ENCODE measurements at regions not wholly inside any gene's neighbourhood (a gene's known extent, or its start where the extent isn't known, plus 50 kb on each side); places are given as distances from the start of the nearest gene placed in this dataset.

DNA sequence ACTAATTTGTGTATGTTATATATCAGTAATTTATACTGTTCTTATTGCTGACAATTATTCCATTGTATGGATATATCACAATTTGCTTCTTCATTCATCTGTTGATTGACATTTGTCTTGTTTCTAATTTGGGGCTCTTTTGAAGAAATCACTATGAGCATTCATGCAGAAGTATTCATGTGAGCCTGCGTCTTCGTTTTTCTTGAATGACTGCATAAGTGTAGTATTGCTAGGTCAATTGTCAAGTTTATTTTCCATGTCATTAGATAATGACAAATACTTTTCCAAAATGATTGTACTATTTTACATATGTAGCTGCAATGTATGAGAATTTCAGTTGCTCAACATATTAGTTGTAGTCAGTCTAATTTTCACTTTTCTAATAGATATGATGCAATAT, 1796.9 kb downstream of the SLITRK5 start:
- Histone ChIP-seq H3K4me1 (replicated peaks in 1 of 2; ENCODE audit: control insufficient read depth in 2 of 2, insufficient read depth in 2 of 2, low read length in 2 of 2) (no peaks in the 10 kb centered on the region), H3K9me3 (replicated peaks; ENCODE audit: control insufficient read depth, insufficient read depth, low read depth, low read length) (no peaks in the 10 kb centered on the region), H2AFZ (ENCODE audit: low read depth, low read length) (no peak overlapping the region), H3K9me1 (ENCODE audit: control insufficient read depth, insufficient read depth, low read length) (no peaks in the 10 kb centered on the region), H3K79me2 (ENCODE audit: control insufficient read depth, insufficient read depth, low read length) (no peaks in the 10 kb centered on the region), H3K4me3 (no peak overlapping the region), H3K9ac (ENCODE audit: insufficient read depth in 1 of 2, low read depth in 2 of 2, low read length in 2 of 2) (no peak overlapping the region), H3K36me3 (ENCODE audit: control insufficient read depth, insufficient read depth, low read length) (no peaks in the 10 kb centered on the region), H3K27ac (ENCODE audit: extremely low read depth, low read depth, low read length) (no peak overlapping the region), H3K4me2 (ENCODE audit: insufficient read depth, low read length) (no peak overlapping the region), H3K27me3 (ENCODE audit: control insufficient read depth in 2 of 2, insufficient read depth in 2 of 2, low read length in 2 of 2) (no peaks in the 10 kb centered on the region), H4K20me1 (replicated peaks; ENCODE audit: control insufficient read depth, insufficient read depth, low read length) (no peaks in the 10 kb centered on the region)
- TF ChIP-seq CEBPG (CRISPR knock-in tag; IDR thresholded peaks at IDR 0.05), result no peak
- TF ChIP-seq CEBPG (tag; conservative IDR thresholded peaks at IDR 0.05 in 1 of 2, IDR thresholded peaks at IDR 0.05 in 1 of 2), result peak in 1 of 2 experiments; percentile 48; a peak in 1 of 4 replicates
- no peak for TF ChIP-seq TOE1 (IDR thresholded peaks at IDR 0.05; ENCODE audit: borderline replicate concordance)
- TF ChIP-seq TOE1 (CRISPR knock-in tag; IDR thresholded peaks at IDR 0.05; ENCODE audit: borderline replicate concordance, low read depth), result no peak
- TF ChIP-seq CEBPB (tag; IDR thresholded peaks at IDR 0.05), result no peak
- no peak for TF ChIP-seq MCM2 (IDR thresholded peaks at IDR 0.05; ENCODE audit: low read depth)
- no peak for TF ChIP-seq DIDO1 (tag; IDR thresholded peaks at IDR 0.05; ENCODE audit: low read depth)
- TF ChIP-seq HOXB6 (CRISPR knock-in tag; IDR thresholded peaks at IDR 0.05; ENCODE audit: borderline replicate concordance), result no peak
- FAIRE-seq (no peak), DNase-seq (ENCODE audit: extremely low read depth in 1 of 4, low spot score in 3 of 4) (no peak), ATAC-seq (no peak)
- 5% methylated on average over 2 of the region's 2 CpGs for WGBS (ENCODE audit: insufficient coverage, low coverage, missing lambda C conversion rate)
- intact Hi-C loops (cut with micrococcal nuclease) (no loop called here), in situ Hi-C loops (cut with MboI) (no loop called here)
- CTCF ChIA-PET (ENCODE audit: low intra/inter-chr PET ratio), result no interaction called here
- POLR2A ChIA-PET, result no interaction called here
- no TSS peak for BruUV-seq (replicated peaks)

DNA sequence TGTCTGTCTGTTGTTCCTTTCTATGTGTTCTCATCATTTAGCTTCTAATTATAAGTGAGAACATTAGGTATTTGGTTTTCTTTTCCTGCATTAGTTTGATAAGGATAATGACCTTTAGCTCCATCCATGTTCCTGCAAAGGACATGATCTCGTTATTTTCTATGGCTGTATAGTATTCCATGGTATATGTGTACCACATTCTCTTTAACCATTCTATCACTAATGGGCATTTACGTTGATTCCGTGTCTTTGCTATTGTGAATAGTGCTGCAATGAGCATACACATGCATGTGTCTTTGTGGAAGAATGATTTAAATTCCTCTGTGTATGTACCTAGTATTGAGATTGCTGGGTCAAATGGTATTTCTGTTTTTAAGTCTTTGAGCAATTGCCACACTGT, 1799.7 kb downstream of the SLITRK5 start:
- Histone ChIP-seq H2AFZ (ENCODE audit: low read depth, low read length) (no peak overlapping the region), H3K9ac (ENCODE audit: insufficient read depth in 1 of 2, low read depth in 2 of 2, low read length in 2 of 2) (no peak overlapping the region), H3K4me3 (no peak overlapping the region), H3K79me2 (ENCODE audit: control insufficient read depth, insufficient read depth, low read length) (no peaks in the 10 kb centered on the region), H3K9me1 (ENCODE audit: control insufficient read depth, insufficient read depth, low read length) (no peaks in the 10 kb centered on the region), H4K20me1 (replicated peaks; ENCODE audit: control insufficient read depth, insufficient read depth, low read length) (no peaks in the 10 kb centered on the region), H3K36me3 (ENCODE audit: control insufficient read depth, insufficient read depth, low read length) (no peaks in the 10 kb centered on the region), H3K4me2 (ENCODE audit: insufficient read depth, low read length) (no peak overlapping the region), H3K27ac (ENCODE audit: extremely low read depth, low read depth, low read length) (no peak overlapping the region), H3K27me3 (ENCODE audit: control insufficient read depth in 2 of 2, insufficient read depth in 2 of 2, low read length in 2 of 2) (no peaks in the 10 kb centered on the region), H3K4me1 (replicated peaks in 1 of 2; ENCODE audit: control insufficient read depth in 2 of 2, insufficient read depth in 2 of 2, low read length in 2 of 2) (no peaks in the 10 kb centered on the region), H3K9me3 (replicated peaks; ENCODE audit: control insufficient read depth, insufficient read depth, low read depth, low read length) (no peaks in the 10 kb centered on the region)
- 0% methylated on average over 3 of the region's 3 CpGs for WGBS (ENCODE audit: insufficient coverage, low coverage, missing lambda C conversion rate)
- no peak for ATAC-seq
- in situ Hi-C loops (cut with MboI), result no loop called here
- no peak for DNase-seq (ENCODE audit: extremely low read depth in 1 of 4, low spot score in 3 of 4)
- no peak for TF ChIP-seq CSDE1 (IDR thresholded peaks at IDR 0.05)
- TF ChIP-seq CBX2 (IDR thresholded peaks at IDR 0.05; ENCODE audit: insufficient read depth, low read length, poor library complexity, severe bottlenecking), result no peak
- TF ChIP-seq, protein P1, sequence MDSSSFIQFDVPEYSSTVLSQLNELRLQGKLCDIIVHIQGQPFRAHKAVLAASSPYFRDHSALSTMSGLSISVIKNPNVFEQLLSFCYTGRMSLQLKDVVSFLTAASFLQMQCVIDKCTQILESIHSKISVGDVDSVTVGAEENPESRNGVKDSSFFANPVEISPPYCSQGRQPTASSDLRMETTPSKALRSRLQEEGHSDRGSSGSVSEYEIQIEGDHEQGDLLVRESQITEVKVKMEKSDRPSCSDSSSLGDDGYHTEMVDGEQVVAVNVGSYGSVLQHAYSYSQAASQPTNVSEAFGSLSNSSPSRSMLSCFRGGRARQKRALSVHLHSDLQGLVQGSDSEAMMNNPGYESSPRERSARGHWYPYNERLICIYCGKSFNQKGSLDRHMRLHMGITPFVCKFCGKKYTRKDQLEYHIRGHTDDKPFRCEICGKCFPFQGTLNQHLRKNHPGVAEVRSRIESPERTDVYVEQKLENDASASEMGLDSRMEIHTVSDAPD (CRISPR knock-in tag; IDR thresholded peaks at IDR 0.05), result no peak
- TF ChIP-seq PYGO2 (tag; IDR thresholded peaks at IDR 0.05), result no peak
- intact Hi-C loops (cut with micrococcal nuclease), result no loop called here
- FAIRE-seq, result no peak
- ChIA-PET POLR2A (no interaction called here), CTCF (ENCODE audit: low intra/inter-chr PET ratio) (no interaction called here)
- BruUV-seq (replicated peaks), result no TSS peak

Data from K562 (cell line).